DMS 273 (cell line): ENCODE measurements at regions not wholly inside any gene's neighbourhood (a gene's known extent, or its start where the extent isn't known, plus 50 kb on each side); places are given as distances from the start of the nearest gene placed in this dataset.

Source experiments
- DNase-seq: peaks from one replicate; lab custom pipeline; 2025; ENCODE audit not compliant: unreplicated experiment; lab: John Stamatoyannopoulos, UW

GRCh38 chr10:31754803-31755624 lies 173.6 kb downstream of the ARHGAP12 start:
- DNase-seq = no peak

GRCh38 chr10:31753681-31754080 lies 174.9 kb downstream of the ARHGAP12 start:
- no peak for DNase-seq

GRCh38 chr10:31752170-31752569 lies 176.5 kb downstream of the ARHGAP12 start:
- DNase-seq = no peak

- no peak for DNase-seq
Observed at GRCh38 chr10:31751738-31752080, 176.9 kb downstream of the ARHGAP12 start.

- no peak for DNase-seq
Observed at GRCh38 chr10:31751051-31751737, 177.4 kb downstream of the ARHGAP12 start.

GRCh38 chr10:31749981-31750840 lies 178.4 kb downstream of the ARHGAP12 start:
- DNase-seq = peak; percentile 97

- DNase-seq = peak; percentile 94
Observed at GRCh38 chr10:31749301-31749700, 179.3 kb downstream of the ARHGAP12 start.

- peak; percentile 89 for DNase-seq
Observed at GRCh38 chr10:31745612-31746376, 182.8 kb downstream of the ARHGAP12 start.

- DNase-seq = no peak
Observed at GRCh38 chr10:31744025-31744424, 184.6 kb downstream of the ARHGAP12 start.

- no peak for DNase-seq
Observed at GRCh38 chr10:31742255-31742654, 186.4 kb downstream of the ARHGAP12 start.

GRCh38 chr10:31741473-31741872 lies 187.2 kb downstream of the ARHGAP12 start:
- DNase-seq = no peak

- DNase-seq = no peak
Observed at GRCh38 chr10:31739711-31740110, 188.9 kb downstream of the ARHGAP12 start.

GRCh38 chr10:31739146-31739545 lies 189.5 kb downstream of the ARHGAP12 start:
- no peak for DNase-seq

GRCh38 chr10:31731711-31732110 lies 196.9 kb downstream of the ARHGAP12 start:
- DNase-seq = no peak

- no peak for DNase-seq
Observed at GRCh38 chr10:31730776-31731175, 197.9 kb downstream of the ARHGAP12 start.

GRCh38 chr10:31728698-31729224 lies 199.9 kb downstream of the ARHGAP12 start:
- DNase-seq = no peak

- DNase-seq = no peak
Observed at GRCh38 chr10:31725436-31725835, 203.2 kb downstream of the ARHGAP12 start.

GRCh38 chr10:31724296-31724695 lies 204.3 kb downstream of the ARHGAP12 start:
- no peak for DNase-seq

GRCh38 chr10:31723106-31723750 lies 205.4 kb downstream of the ARHGAP12 start:
- no peak for DNase-seq

- DNase-seq = peak; percentile 25
Observed at GRCh38 chr10:31721096-31721495, 207.5 kb downstream of the ARHGAP12 start.
